Middle frontal gyrus (tissue), 1 donor: ENCODE measurements at regions not wholly inside any gene's neighbourhood (a gene's known extent, or its start where the extent isn't known, plus 50 kb on each side); places are given as distances from the start of the nearest gene placed in this dataset.

ENCODE experiments used
- DNase-seq: peaks from one replicate; pipeline ENCODE4 v3.0.0-alpha.2; 2015; ENCODE audit warnings: low spot score; ENCODE audit errors: extremely low spot score

DNA sequence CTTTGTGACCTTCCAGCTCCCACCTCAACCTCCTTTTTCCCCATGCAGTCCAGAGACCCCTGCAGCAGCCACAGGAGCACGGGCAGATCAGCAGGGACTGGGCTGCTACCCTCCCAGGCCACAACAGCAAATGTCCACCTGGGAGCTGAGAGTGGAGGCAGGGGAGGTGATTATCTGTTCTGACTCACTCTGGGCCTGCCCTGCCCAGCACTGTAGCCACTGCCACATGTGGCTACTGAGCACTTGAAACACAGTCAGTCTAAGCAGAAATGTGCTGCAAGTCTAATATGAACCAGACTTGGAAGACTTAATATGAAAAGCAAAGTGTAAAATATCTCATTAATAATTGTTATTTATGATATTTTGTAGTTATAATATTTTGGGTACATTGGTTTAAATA, 148.9 kb upstream of the VANGL1 start:
- DNase-seq, result no peak

DNA sequence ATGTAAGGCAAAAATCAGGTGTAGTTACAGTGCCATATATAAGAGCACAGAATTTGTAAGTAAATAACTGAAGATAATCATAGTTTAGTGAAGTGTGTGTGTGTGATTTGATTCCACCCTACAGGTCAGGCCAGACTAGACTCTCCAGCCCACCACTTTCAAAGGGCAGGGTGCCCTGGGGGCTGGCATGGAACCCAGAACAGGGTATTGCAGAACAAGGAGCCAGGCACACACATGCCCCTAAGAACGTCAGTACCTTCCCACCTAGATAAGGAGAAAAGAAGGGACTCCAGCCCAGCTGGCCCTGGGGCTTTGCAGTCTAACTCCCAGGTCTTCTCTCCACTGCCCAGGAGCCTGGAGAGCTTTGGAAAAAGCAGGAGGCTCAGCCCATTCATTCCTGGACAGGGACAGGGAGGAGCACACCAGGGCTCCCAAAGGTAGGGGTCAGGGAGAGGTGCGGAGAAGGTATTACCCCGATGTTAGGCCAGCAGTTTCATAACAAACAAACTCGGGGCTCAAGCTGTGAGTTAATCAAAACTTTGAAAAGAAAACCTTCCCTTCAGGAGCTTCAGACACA, 149.7 kb upstream of the VANGL1 start:
- DNase-seq, result no peak

GRCh38 chr1:115491298-115492018, 150.3 kb upstream of the VANGL1 start:
- DNase-seq, result no peak

- no peak for DNase-seq
Measured at GRCh38 chr1:115479055-115479482, 141.0 kb upstream of the NGF start.

- DNase-seq, result no peak
Measured at GRCh38 chr1:115477071-115477470, 139.0 kb upstream of the NGF start.

DNA sequence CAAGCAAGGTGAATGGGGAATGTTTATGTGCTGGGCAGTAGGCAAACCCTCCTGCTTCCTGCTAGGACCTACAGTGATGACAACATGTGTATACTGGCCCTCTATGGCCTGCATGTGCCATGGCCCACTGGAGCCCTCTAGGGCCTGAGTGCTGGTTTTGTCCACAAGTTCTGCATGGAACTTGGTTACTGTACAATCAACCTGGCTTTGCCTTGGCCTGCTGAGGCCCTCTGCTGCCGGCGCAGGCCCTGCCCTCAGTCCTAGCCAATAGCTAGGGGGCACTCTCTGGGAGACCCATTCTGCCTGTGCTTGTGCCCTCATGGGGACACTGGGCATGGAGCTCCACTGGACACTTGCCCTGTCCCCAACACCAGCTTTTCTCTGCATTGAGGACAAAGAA, 138.6 kb upstream of the NGF start:
- DNase-seq, result no peak

- no peak for DNase-seq
Measured at GRCh38 chr1:115475901-115476300, 137.9 kb upstream of the NGF start.

GRCh38 chr1:115475252-115475651, 137.2 kb upstream of the NGF start:
- DNase-seq, result no peak

GRCh38 chr1:115473986-115474565, 136.0 kb upstream of the NGF start:
- no peak for DNase-seq

DNA sequence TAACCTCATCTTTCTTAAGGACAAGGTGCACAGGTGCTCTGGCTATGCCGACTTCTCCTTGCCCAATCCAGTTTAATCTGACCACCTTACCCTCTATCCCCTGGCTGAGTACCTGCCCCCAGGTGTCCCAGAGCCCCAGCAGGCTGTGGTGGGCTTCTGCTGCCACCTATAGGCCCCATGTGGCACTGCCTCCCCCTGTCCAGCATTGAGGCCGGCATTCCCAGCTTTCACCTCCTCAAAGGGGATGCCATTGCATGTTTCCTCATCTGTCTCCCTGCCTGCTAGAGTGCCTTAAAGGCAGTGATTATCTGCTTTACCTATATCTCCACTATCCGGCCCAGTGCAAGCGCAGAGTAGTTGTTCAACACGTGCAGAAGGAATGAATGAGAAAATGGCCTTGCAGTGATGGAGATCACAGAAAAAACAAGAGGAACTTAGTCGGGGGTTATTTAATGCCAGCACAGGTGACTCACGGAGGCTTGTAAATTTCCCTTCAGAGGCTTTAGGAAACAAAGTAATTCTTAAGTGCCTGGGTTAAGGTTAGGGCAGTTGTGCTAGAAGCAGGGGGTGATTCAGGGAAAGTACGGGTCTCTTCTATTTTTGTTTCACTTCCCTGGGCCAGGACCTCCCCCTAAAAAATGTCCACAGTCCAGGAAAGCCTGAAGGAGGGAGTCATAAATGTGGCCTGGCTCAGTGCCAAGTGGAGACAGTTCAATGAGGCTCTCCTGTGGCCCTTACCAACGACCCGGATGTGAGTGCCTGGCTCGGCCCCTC, 131.8 kb upstream of the NGF start:
- peak; percentile 11 for DNase-seq

DNA sequence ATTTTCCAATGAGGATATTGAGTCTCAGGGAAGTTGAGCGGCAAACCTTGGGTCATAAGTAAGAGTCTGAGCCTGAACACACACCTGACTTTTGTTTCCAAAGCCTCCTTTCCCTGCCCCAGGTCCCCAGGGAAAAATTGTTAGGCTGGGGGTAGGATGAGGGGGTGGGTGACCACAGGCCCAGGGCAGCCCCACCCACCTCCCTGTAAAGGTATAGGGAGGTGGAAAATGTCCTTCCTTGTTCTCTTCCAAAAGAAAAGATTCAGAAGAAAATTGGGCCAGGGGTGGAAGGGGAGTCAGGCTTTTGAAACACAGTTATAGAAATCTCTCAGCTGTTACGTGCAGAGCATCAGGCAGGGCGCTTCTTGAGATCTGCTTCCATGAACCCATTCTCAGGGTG, 129.7 kb upstream of the NGF start:
- no peak for DNase-seq

GRCh38 chr1:115467196-115467595, 129.1 kb upstream of the NGF start:
- no peak for DNase-seq

GRCh38 chr1:115466433-115466832, 128.4 kb upstream of the NGF start:
- no peak for DNase-seq

DNA sequence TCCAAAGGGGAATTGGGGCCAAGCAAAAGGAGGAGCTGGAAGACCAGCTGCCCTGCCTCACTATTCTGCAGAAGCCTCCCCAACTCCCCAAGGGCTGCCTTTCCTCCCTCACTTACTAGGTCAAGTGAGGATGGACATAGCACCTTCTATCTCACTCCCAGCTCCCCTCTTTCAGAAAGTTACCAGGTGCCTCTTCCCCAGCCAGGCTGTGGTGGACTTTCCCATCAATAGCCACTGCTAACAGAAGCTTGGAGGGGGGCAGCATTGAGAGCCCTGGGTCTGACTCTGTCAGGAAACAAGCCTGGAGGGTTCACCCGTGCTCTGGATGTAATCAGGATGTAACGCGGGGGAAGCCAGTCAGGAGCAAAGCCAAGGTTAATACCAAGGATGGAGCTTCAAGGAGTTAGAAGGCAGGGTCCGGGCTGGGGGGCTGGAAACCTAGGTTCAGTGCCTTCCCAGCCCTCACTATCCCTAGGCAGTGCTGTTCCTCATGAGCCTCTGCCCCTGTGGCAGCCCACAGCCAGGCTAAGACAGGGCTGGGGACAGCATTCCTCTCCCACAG, 127.8 kb upstream of the NGF start:
- no peak for DNase-seq

GRCh38 chr1:115463347-115463746, 125.3 kb upstream of the NGF start:
- no peak for DNase-seq

- DNase-seq, result no peak
Measured at GRCh38 chr1:115462566-115463076, 124.6 kb upstream of the NGF start.

GRCh38 chr1:115461526-115461925, 123.5 kb upstream of the NGF start:
- no peak for DNase-seq

DNA sequence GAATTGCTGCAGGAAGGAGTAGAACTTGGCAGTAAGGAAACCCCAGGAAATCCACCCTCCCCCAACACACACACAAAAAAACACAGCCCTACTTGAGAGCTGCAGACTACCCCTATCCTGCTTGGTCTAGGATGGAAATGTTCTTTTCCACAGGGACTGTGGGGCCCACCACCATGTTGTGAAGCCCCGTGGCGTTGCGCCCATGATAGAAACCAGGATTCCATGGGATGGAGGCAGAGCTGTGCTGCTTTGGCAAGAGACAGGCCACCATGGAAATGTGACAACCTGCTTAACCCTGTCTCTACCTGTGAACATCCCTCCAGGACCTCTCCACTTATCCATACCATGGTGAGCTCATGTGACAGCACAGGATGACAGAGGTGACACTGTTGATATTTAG, 121.1 kb upstream of the NGF start:
- DNase-seq, result no peak

DNA sequence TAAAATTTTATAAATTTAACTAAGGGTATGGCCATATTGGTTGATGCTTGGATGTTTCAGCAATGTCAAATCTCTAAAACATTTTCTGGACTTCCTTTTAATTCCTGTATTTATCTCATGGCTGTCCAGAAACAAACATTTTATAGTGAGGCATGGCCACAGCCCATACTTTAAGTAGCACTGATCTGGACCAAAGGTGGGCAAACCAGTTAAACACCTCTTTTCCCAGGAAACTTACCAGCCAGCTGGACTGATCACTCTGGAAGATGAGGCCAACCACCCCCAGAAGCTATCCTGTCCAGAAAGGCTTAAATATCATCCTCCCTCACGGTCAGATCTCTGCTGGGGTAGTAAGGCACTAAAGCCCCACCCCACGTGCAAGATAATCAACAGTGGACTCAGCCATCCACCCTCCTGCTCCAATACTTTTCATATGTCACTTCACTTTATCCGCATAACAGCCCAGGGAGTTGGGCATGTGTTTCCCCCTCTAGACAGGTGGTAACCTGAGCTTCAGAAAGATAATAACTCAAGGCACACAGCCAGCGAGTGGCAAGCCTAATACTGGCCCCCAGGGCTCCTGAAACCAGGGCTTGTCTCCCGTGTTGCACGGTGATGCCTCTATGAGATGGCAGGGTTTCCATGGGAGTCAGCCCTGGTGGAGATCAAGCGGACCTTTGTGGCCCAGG, 120.5 kb upstream of the NGF start:
- DNase-seq, result no peak

- no peak for DNase-seq
Measured at GRCh38 chr1:115457289-115457688, 119.2 kb upstream of the NGF start.

DNA sequence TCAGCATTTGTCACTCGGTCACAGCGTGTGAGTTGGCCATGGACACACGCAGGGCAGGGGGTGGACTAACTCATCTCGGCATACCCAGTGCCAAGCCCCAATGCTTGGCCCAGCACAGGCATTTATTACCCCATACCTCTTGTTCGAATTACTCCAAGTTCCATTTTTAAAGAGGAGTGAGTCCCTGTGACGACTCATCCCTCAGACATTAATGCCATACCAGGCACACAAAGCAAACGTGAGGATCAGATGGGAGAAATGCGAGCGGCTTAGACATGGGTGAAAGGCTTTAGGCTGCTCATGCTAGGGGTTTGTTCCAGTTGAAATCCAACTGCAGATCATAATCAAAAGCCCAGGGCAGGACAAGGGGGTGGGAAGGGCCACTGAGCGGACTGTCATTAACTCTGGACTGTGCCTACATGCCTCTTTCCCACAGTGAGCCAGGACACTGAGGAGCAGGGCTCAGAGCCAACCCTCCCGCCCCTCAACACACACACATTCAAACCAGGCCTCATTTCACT, 118.5 kb upstream of the NGF start:
- DNase-seq, result no peak
